ENCODE measurements at regions not wholly inside any gene's neighbourhood (a gene's known extent, or its start where the extent isn't known, plus 50 kb on each side); places are given as distances from the start of the nearest gene placed in this dataset.

DNA sequence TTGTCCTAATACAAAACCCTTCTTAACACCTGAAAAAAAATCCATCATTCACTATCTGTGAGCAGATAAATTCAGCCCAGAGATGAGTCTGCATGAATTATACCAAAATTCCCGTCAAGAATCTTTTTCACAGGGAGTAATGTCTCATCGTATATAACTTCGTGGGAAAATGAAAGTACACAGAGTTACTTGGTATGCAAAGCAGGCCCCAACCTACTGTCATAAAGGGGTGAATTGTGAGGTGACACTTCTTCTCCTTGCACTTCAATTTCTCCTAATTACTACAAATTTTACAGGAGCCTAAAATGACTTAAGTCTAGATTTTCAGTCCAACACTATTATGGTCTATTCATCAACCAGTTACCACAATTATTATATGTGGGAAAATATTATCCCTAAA is 84.6 kb upstream of the CDH20 start:
- intact Hi-C loops (cut with DNase I): no loop called here
- WGBS, 2 donors: 75 to 80% methylated on average over 3 of the region's 3 CpGs
- Histone ChIP-seq H3K27ac (no peak overlapping the region), H3K9me3 (no peaks in the 10 kb centered on the region), H3K4me3 (replicated peaks in 1 of 3) (no peak overlapping the region), H3K36me3 (no peaks in the 10 kb centered on the region), H3K27me3 (no peaks in the 10 kb centered on the region), H3K4me1 (no peaks in the 10 kb centered on the region)
- DNase-seq: no peak
- TF ChIP-seq POLR2A (IDR thresholded peaks at IDR 0.05): no peak
- TF ChIP-seq, protein P1, sequence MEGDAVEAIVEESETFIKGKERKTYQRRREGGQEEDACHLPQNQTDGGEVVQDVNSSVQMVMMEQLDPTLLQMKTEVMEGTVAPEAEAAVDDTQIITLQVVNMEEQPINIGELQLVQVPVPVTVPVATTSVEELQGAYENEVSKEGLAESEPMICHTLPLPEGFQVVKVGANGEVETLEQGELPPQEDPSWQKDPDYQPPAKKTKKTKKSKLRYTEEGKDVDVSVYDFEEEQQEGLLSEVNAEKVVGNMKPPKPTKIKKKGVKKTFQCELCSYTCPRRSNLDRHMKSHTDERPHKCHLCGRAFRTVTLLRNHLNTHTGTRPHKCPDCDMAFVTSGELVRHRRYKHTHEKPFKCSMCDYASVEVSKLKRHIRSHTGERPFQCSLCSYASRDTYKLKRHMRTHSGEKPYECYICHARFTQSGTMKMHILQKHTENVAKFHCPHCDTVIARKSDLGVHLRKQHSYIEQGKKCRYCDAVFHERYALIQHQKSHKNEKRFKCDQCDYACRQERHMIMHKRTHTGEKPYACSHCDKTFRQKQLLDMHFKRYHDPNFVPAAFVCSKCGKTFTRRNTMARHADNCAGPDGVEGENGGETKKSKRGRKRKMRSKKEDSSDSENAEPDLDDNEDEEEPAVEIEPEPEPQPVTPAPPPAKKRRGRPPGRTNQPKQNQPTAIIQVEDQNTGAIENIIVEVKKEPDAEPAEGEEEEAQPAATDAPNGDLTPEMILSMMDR (IDR thresholded peaks at IDR 0.05): no peak

DNA sequence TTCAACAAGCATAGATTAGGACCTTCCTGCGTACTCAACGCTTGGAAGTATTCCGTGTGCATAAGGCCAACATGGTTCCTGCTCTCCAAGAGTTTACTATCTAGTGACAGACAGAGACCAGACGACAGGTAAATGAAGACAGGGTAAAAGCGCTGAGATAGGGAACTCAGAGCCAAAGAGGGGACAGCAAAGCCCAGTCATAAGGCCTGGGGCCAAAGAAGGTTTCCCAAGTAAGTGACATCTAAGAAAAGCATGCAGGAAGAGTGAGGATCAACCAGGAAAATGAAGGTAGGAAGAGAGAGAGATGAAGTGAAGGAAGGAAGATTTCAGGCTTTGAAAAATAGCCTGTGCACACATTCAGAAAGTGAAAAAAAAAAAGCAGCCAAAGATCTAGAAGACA is 76.9 kb upstream of the CDH20 start:
- Histone ChIP-seq H3K27ac (no peak overlapping the region), H3K9me3 (no peaks in the 10 kb centered on the region), H3K36me3 (no peaks in the 10 kb centered on the region), H3K4me1 (no peaks in the 10 kb centered on the region), H3K4me3 (replicated peaks in 1 of 3) (no peak overlapping the region), H3K27me3 (no peaks in the 10 kb centered on the region)
- intact Hi-C loops (cut with DNase I): no loop called here
- no peak for DNase-seq
- WGBS, 2 donors: 90% methylated on average over 5 of the region's 5 CpGs
- no peak for TF ChIP-seq POLR2A (IDR thresholded peaks at IDR 0.05)
- TF ChIP-seq, protein P1 (IDR thresholded peaks at IDR 0.05): no peak

DNA sequence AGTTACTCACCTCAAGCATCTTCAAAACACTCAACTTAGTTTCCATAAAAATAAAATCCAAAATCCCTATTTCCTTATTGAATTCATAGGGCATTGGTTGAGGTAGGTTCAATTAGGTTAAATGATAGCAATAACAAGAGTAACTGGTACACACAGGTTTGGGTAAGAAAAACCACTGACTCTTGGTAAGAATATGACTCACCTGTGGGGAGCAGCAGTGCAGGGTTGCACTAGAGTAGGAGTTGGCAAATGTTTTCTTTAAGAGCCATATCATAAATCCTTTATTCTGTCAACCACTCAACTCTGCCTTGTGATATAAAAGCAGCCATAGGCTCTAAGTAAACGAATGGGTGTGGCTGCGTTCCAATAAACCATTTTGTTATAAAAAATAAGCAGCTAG is 71.4 kb upstream of the CDH20 start:
- Histone ChIP-seq H3K4me3 (replicated peaks in 1 of 3) (no peak overlapping the region), H3K4me1 (no peaks in the 10 kb centered on the region), H3K27me3 (no peaks in the 10 kb centered on the region), H3K27ac (no peak overlapping the region), H3K36me3 (no peaks in the 10 kb centered on the region), H3K9me3 (no peaks in the 10 kb centered on the region)
- WGBS, 2 donors: 63 to 92% methylated on average over 2 of the region's 2 CpGs
- no peak for TF ChIP-seq POLR2A (IDR thresholded peaks at IDR 0.05)
- TF ChIP-seq, protein P1 (IDR thresholded peaks at IDR 0.05): no peak
- no peak for DNase-seq
- intact Hi-C loops (cut with DNase I): no loop called here

DNA sequence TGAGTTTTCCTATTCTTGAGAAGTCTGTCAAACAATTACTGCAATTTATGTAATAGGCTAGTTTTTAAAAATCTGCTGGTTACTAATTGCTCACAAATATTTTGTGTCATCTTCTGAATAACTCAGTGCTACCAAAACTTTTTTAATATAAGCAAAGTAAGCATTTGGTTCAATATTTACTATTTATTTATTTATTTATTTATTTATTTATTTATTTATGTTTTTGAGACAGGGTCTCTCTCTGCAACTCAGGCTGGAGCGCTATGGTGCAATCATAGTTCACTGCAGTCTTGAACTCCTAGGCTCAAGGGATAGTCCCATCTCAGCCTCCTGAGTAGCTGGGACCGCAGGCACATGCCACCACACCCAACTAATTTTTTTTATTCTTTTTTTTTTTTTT is 60.4 kb upstream of the CDH20 start:
- TF ChIP-seq, protein P1 (IDR thresholded peaks at IDR 0.05): no peak
- TF ChIP-seq POLR2A (IDR thresholded peaks at IDR 0.05): no peak
- H3K27ac ChIP-seq: no peak overlapping the region
- H3K4me3 ChIP-seq (replicated peaks in 1 of 3): no peak overlapping the region
- H3K4me1 ChIP-seq: no peaks in the 10 kb centered on the region
- DNase-seq: no peak
- no peaks in the 10 kb centered on the region for H3K36me3 ChIP-seq
- intact Hi-C loops (cut with DNase I): no loop called here
- H3K27me3 ChIP-seq: no peaks in the 10 kb centered on the region
- no peaks in the 10 kb centered on the region for H3K9me3 ChIP-seq
- 91 to 94% methylated on average over 2 of the region's 2 CpGs for WGBS, 2 donors

DNA sequence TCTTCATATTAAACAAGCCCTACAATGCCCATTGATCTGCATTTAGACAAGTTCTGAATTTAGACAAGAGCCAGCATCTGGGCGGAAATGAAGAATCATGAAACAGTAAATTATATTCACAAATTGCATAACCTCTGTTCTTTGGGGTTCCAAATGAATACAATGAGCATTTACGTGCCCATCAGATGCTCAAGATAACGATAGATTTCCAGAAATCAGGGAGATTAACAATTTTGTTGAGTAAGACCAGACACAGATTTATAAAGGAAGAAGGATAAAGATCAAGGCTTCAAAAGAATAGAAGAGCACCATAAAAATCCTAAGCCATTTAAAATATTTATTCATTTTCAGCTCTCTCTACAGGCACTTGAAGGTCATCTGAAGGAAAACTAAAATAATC is 59.7 kb upstream of the CDH20 start:
- Histone ChIP-seq H3K27ac (no peak overlapping the region), H3K4me3 (replicated peaks in 1 of 3) (no peak overlapping the region), H3K9me3 (no peaks in the 10 kb centered on the region), H3K36me3 (no peaks in the 10 kb centered on the region), H3K4me1 (no peaks in the 10 kb centered on the region), H3K27me3 (no peaks in the 10 kb centered on the region)
- DNase-seq: no peak
- no peak for TF ChIP-seq POLR2A (IDR thresholded peaks at IDR 0.05)
- TF ChIP-seq, protein P1 (IDR thresholded peaks at IDR 0.05): no peak
- intact Hi-C loops (cut with DNase I): no loop called here
- 90 to 91% methylated on average over 3 of the region's 3 CpGs for WGBS, 2 donors
